Lung (tissue), 11 donors: ENCODE measurements at regions not wholly inside any gene's neighbourhood (a gene's known extent, or its start where the extent isn't known, plus 50 kb on each side); places are given as distances from the start of the nearest gene placed in this dataset.

ENCODE experiments used
- ATAC-seq: fragments of 200-7000 bp; cut with Tn5 transposase; one replicate; pipeline ENCODE4 v1.9.1; 2020; ENCODE audit warnings: moderate number of reproducible peaks; ENCODE audit not compliant: insufficient read depth, low FRiP score
- DNase-seq, 3 donors: peaks; one replicate each; pipeline ENCODE4 v3.0.0-alpha.2; 2013 to 2017
- H3K27ac ChIP-seq, 2 donors: one replicate each; pipeline ENCODE4 v1.5.1; 2013; ENCODE audit warnings: mild to moderate bottlenecking in 2 of 2, moderate library complexity in 2 of 2, control low read depth in 1 of 2, inconsistent platforms in 1 of 2, low read depth in 1 of 2, low read length in 1 of 2
- H3K27me3 ChIP-seq, 3 donors: one replicate each; pipeline ENCODE4 v1.5.1; 2013; ENCODE audit warnings: low read length in 2 of 3; ENCODE audit not compliant: control insufficient read depth in 3 of 3, insufficient read depth in 3 of 3
- H3K36me3 ChIP-seq, 4 donors: one replicate each; pipeline ENCODE4 v1.5.1; 2013; ENCODE audit warnings: low read length in 4 of 4, mild to moderate bottlenecking in 1 of 4, moderate library complexity in 1 of 4; ENCODE audit not compliant: control insufficient read depth in 4 of 4, insufficient read depth in 4 of 4
- H3K4me1 ChIP-seq, 5 donors: one replicate each; pipeline ENCODE4 v1.5.1; 2013; ENCODE audit warnings: low read length in 5 of 5, mild to moderate bottlenecking in 2 of 5, moderate library complexity in 1 of 5; ENCODE audit not compliant: control insufficient read depth in 5 of 5, insufficient read depth in 5 of 5
- H3K4me3 ChIP-seq: one replicate; pipeline ENCODE4 v1.5.1; 2013; ENCODE audit warnings: mild to moderate bottlenecking, control low read depth, moderate library complexity
- H3K9ac ChIP-seq, 2 donors: one replicate each; pipeline ENCODE4 v1.5.1; 2013; ENCODE audit warnings: low read length in 2 of 2, control low read depth in 1 of 2; ENCODE audit not compliant: insufficient read depth in 1 of 2
- H3K9me3 ChIP-seq, 4 donors: one replicate each; pipeline ENCODE4 v1.5.1; 2013; ENCODE audit warnings: low read length in 3 of 4, mild to moderate bottlenecking in 1 of 4, moderate library complexity in 1 of 4; ENCODE audit not compliant: control insufficient read depth in 4 of 4, insufficient read depth in 3 of 4
- CTCF ChIP-seq: IDR thresholded peaks from 2 replicates; pipeline ENCODE4 v1.5.1; 2012; ENCODE audit warnings: mild to moderate bottlenecking; ENCODE audit errors: control extremely low read depth, extremely low read depth
- WGBS, 2 donors: extraction: QIAGEN DNeasy Blood & Tissue Kit; methylation state at CpG; one replicate each; pipeline ENCODE4 v1.1.7; 2013; 5-methylcytosine and 5-hydroxymethylcytosine counted together
- donor health status: control.
- donor health status: control.
- donor health status: Bipolar disorder and iron deficiency.
- donor health status: healthy.
- donor health status: DM: yes; HTN: yes; CAD: no.

GRCh38 chr1:238324211-238324864 lies 433.6 kb upstream of the ZP4 start:
- Histone ChIP-seq H3K27ac (no peak overlapping the region), H3K4me3 (no peak overlapping the region), H3K4me1 (no peaks in the 10 kb centered on the region), H3K9ac (no peak overlapping the region), H3K9me3 (no peaks in the 10 kb centered on the region), H3K36me3 (no peaks in the 10 kb centered on the region), H3K27me3 (no peaks in the 10 kb centered on the region)
- no peak for DNase-seq
- no peak for ATAC-seq
- WGBS, 2 donors, result 56 to 61% methylated on average over 9 of the region's 9 CpGs
- TF ChIP-seq CTCF, result no peak

- H3K9ac ChIP-seq, result no peak overlapping the region
- no peak for DNase-seq
- no peak overlapping the region for H3K27ac ChIP-seq
- H3K4me3 ChIP-seq, result no peak overlapping the region
- no peaks in the 10 kb centered on the region for H3K27me3 ChIP-seq
- no peaks in the 10 kb centered on the region for H3K4me1 ChIP-seq
- no peak for ATAC-seq
- 84 to 90% methylated on average over 3 of the region's 3 CpGs for WGBS, 2 donors
- no peaks in the 10 kb centered on the region for H3K9me3 ChIP-seq
- H3K36me3 ChIP-seq, result no peaks in the 10 kb centered on the region
- no peak for TF ChIP-seq CTCF
Measured at GRCh38 chr1:238323490-238323889, 432.8 kb upstream of the ZP4 start.

- H3K36me3 ChIP-seq, result no peaks in the 10 kb centered on the region
- no peak for TF ChIP-seq CTCF
- H3K9me3 ChIP-seq, result no peaks in the 10 kb centered on the region
- no peaks in the 10 kb centered on the region for H3K4me1 ChIP-seq
- H3K4me3 ChIP-seq, result no peak overlapping the region
- no peak overlapping the region for H3K27ac ChIP-seq
- no peak overlapping the region for H3K9ac ChIP-seq
- H3K27me3 ChIP-seq, result no peaks in the 10 kb centered on the region
- WGBS, 2 donors, result 73 to 75% methylated on average over 5 of the region's 5 CpGs
- ATAC-seq (no peak), DNase-seq (no peak)
Measured at GRCh38 chr1:238319957-238320356, 429.2 kb upstream of the ZP4 start.
